GM23338 (cell line): ENCODE measurements at regions not wholly inside any gene's neighbourhood (a gene's known extent, or its start where the extent isn't known, plus 50 kb on each side); places are given as distances from the start of the nearest gene placed in this dataset.
A peak's percentile ranks its signal among the peaks of the same experiment; 100 is the strongest.

Source experiments
- ATAC-seq: fragments of 200-7000 bp; cut with Tn5 transposase; 3 replicates; pipeline ENCODE4 v1.9.1; 2020
- DNase-seq: peaks from one replicate; pipeline ENCODE4 v3.0.0-alpha.2; 2015; ENCODE audit warnings: low spot score
- H2AFZ ChIP-seq: fragments of 200-600 bp; sonication (generic); 2 replicates; pipeline ENCODE4 v1.8.0; 2016; ENCODE audit warnings: antibody characterized with exemption, mild to moderate bottlenecking, moderate library complexity
- H3F3A ChIP-seq: fragments of 200-600 bp; sonication (generic); replicated peaks from 2 replicates; pipeline ENCODE4 v1.8.0; 2017; ENCODE audit warnings: antibody characterized with exemption, mixed run types, low read depth
- H3K27ac ChIP-seq: fragments of 200-600 bp; sonication (generic); 2 replicates; pipeline ENCODE4 v1.6.1; 2016; ENCODE audit warnings: low read depth
- H3K27me3 ChIP-seq: fragments of 200-600 bp; sonication (generic); 2 replicates; pipeline ENCODE4 v1.8.0; 2016; ENCODE audit warnings: mild to moderate bottlenecking, mixed run types, moderate library complexity; ENCODE audit not compliant: insufficient read depth
- H3K36me3 ChIP-seq: fragments of 200-600 bp; sonication (generic); 2 replicates; pipeline ENCODE4 v1.8.0; 2016; ENCODE audit warnings: mild to moderate bottlenecking; ENCODE audit not compliant: insufficient read depth
- H3K4me1 ChIP-seq: fragments of 200-600 bp; sonication (generic); 2 replicates; pipeline ENCODE4 v1.8.0; 2016; ENCODE audit warnings: mild to moderate bottlenecking, moderate library complexity; ENCODE audit not compliant: insufficient read depth
- H3K4me2 ChIP-seq: fragments of 200-600 bp; sonication (generic); 2 replicates; pipeline ENCODE4 v1.7.1; 2017; ENCODE audit warnings: mixed run types
- H3K4me3 ChIP-seq: fragments of 200-600 bp; sonication (generic); 2 replicates; pipeline ENCODE4 v1.6.1; 2016; ENCODE audit warnings: mixed run types
- H3K79me2 ChIP-seq: fragments of 200-600 bp; sonication (generic); replicated peaks from 2 replicates; pipeline ENCODE4 v1.8.0; 2017; ENCODE audit warnings: mild to moderate bottlenecking; ENCODE audit not compliant: insufficient read depth
- H3K9me2 ChIP-seq: fragments of 200-600 bp; sonication (generic); 2 replicates; pipeline ENCODE4 v1.8.0; 2017; ENCODE audit not compliant: insufficient read depth
- H4K20me1 ChIP-seq: fragments of 200-600 bp; sonication (generic); replicated peaks from 2 replicates; pipeline ENCODE4 v1.8.0; 2017; ENCODE audit warnings: mild to moderate bottlenecking; ENCODE audit not compliant: insufficient read depth
- H3K27ac Mint-ChIP-seq: 2 replicates; pipeline ENCODE4 v1.8.0; 2020; ENCODE audit warnings: inconsistent platforms, mild to moderate bottlenecking, moderate library complexity, mixed read lengths
- H3K27me3 Mint-ChIP-seq: 3 replicates; pipeline ENCODE4 v1.8.0; 2022; ENCODE audit warnings: low read depth, mild to moderate bottlenecking, moderate library complexity, mixed read lengths, inconsistent platforms; ENCODE audit not compliant: insufficient read depth, poor library complexity
- H3K36me3 Mint-ChIP-seq: 3 replicates; pipeline ENCODE4 v1.8.0; 2021; ENCODE audit warnings: low read depth, mild to moderate bottlenecking, inconsistent platforms, moderate library complexity, mixed read lengths
- H3K4me1 Mint-ChIP-seq: 3 replicates; pipeline ENCODE4 v1.8.0; 2020; ENCODE audit warnings: mild to moderate bottlenecking, inconsistent platforms, mixed read lengths
- H3K4me3 Mint-ChIP-seq: 3 replicates; pipeline ENCODE4 v1.8.0; 2021; ENCODE audit warnings: moderate library complexity, mild to moderate bottlenecking, inconsistent platforms, mixed read lengths
- H3K9me3 Mint-ChIP-seq: 3 replicates; pipeline ENCODE4 v1.8.0; 2020; ENCODE audit warnings: moderate library complexity, mild to moderate bottlenecking, inconsistent platforms, mixed read lengths
- CTCF ChIP-seq, 2 experiments: fragments of 200-600 bp in 1 of 2; sonication (generic) in 1 of 2; conservative IDR thresholded peaks; 2 replicates each; pipeline versions ENCODE4 v1.5.1 to v1.6.1; 2016 to 2017; ENCODE audit warnings: antibody characterized with exemption in 2 of 2, low read depth in 2 of 2, mild to moderate bottlenecking in 2 of 2, moderate library complexity in 1 of 2
- EZH2 ChIP-seq: fragments of 200-600 bp; sonication (generic); IDR thresholded peaks from one replicate; pipeline ENCODE4 v1.8.0; 2017; ENCODE audit warnings: antibody characterized with exemption, mild to moderate bottlenecking, low read depth; ENCODE audit not compliant: unreplicated experiment
- JUNB ChIP-seq: IDR thresholded peaks from one replicate; pipeline ENCODE4 v1.6.1; 2016; ENCODE audit warnings: antibody characterized with exemption; ENCODE audit not compliant: unreplicated experiment
- REST ChIP-seq: IDR thresholded peaks from one replicate; pipeline ENCODE4 v1.6.1; 2018; ENCODE audit warnings: antibody characterized with exemption; ENCODE audit not compliant: unreplicated experiment
- STAT1 ChIP-seq: IDR thresholded peaks from one replicate; pipeline ENCODE4 v1.6.1; 2016; ENCODE audit warnings: antibody characterized with exemption; ENCODE audit not compliant: unreplicated experiment
- ZNF114 ChIP-seq: fragments of 250-450 bp; sonication (Bioruptor Pico); IDR thresholded peaks from 2 replicates; pipeline ENCODE4 v1.5.0; 2020; ENCODE audit warnings: mild to moderate bottlenecking, moderate library complexity
- ZNF331 ChIP-seq: fragments of 250-450 bp; sonication (Bioruptor Pico); IDR thresholded peaks from 2 replicates; pipeline ENCODE4 v1.5.0; 2020; ENCODE audit warnings: low read depth, mild to moderate bottlenecking, moderate library complexity

GRCh38 chr10:55104738-55105137 is 303.7 kb upstream of the PCDH15 start:
- H3K27ac Mint-ChIP-seq, result no peak overlapping the region
- H3K36me3 ChIP-seq, result no peaks in the 10 kb centered on the region
- H3K4me1 Mint-ChIP-seq, result no peaks in the 10 kb centered on the region
- no peak for DNase-seq
- no peak for ATAC-seq
- no peaks in the 10 kb centered on the region for H3K4me1 ChIP-seq
- no peak overlapping the region for H3K4me2 ChIP-seq
- no peak overlapping the region for H3K4me3 ChIP-seq
- peaks cover 3% of the 10 kb centered on the region for H3K27me3 Mint-ChIP-seq
- no peaks in the 10 kb centered on the region for H3K9me3 Mint-ChIP-seq
- H3K9me2 ChIP-seq, result no peaks in the 10 kb centered on the region
- no peaks in the 10 kb centered on the region for H3K27me3 ChIP-seq
- H3K4me3 Mint-ChIP-seq, result no peak overlapping the region
- no peaks in the 10 kb centered on the region for H3K36me3 Mint-ChIP-seq
- H3F3A ChIP-seq, result no peaks in the 10 kb centered on the region
- H4K20me1 ChIP-seq, result no peaks in the 10 kb centered on the region
- no peak overlapping the region for H3K27ac ChIP-seq
- no peaks in the 10 kb centered on the region for H3K79me2 ChIP-seq
- no peak overlapping the region for H2AFZ ChIP-seq
- no peak for TF ChIP-seq CTCF (conservative IDR thresholded peaks at IDR 0.05; ENCODE audit: low read depth in 2 of 2)

GRCh38 chr10:55098452-55098851 is 297.4 kb upstream of the PCDH15 start:
- H3K27ac ChIP-seq, result no peak overlapping the region
- H3K27me3 Mint-ChIP-seq, result peaks cover 3% of the 10 kb centered on the region
- H3K79me2 ChIP-seq, result no peaks in the 10 kb centered on the region
- TF ChIP-seq STAT1 (no peak), JUNB (no peak), EZH2 (no peak), ZNF114 (no peak), ZNF331 (no peak), REST (no peak)
- H3K36me3 ChIP-seq, result no peaks in the 10 kb centered on the region
- no peaks in the 10 kb centered on the region for H3F3A ChIP-seq
- H3K4me3 Mint-ChIP-seq, result no peak overlapping the region
- H3K9me3 Mint-ChIP-seq, result no peaks in the 10 kb centered on the region; the same call in 2 of the 3 replicates
- H3K4me1 Mint-ChIP-seq, result peaks cover 3% of the 10 kb centered on the region; the same call in 1 of the 3 replicates
- H3K4me3 ChIP-seq, result no peak overlapping the region
- H3K27ac Mint-ChIP-seq, result no peak overlapping the region
- H3K27me3 ChIP-seq, result no peaks in the 10 kb centered on the region
- H3K9me2 ChIP-seq, result no peaks in the 10 kb centered on the region
- no peaks in the 10 kb centered on the region for H4K20me1 ChIP-seq
- no peaks in the 10 kb centered on the region; the same call in 1 of the 2 replicates for H3K4me1 ChIP-seq
- H3K36me3 Mint-ChIP-seq, result no peaks in the 10 kb centered on the region
- H3K4me2 ChIP-seq, result no peak overlapping the region
- DNase-seq (peak; percentile 44), ATAC-seq (no peak)
- peak overlapping the region; percentile 50 for H2AFZ ChIP-seq
